Stimulated activated CD8-positive, alpha-beta memory T cell treated with anti-CD3 and anti-CD28 coated beads, Interleukin-12 subunit alpha, Interleukin-12 subunit beta, amount 100 ng/mL, for 24 hours (primary cell): ENCODE measurements at regions not wholly inside any gene's neighbourhood (a gene's known extent, or its start where the extent isn't known, plus 50 kb on each side); places are given as distances from the start of the nearest gene placed in this dataset.
"Not testable (repeated sequence)": the region's sequence is repeated elsewhere in the genome, so short reads cannot be mapped to it uniquely, and the experiment has no call there.

Experiments used
- DNase-seq: peaks from one replicate; pipeline ENCODE4 v3.0.0-alpha.2; 2020; ENCODE audit errors: extremely low read depth

DNA sequence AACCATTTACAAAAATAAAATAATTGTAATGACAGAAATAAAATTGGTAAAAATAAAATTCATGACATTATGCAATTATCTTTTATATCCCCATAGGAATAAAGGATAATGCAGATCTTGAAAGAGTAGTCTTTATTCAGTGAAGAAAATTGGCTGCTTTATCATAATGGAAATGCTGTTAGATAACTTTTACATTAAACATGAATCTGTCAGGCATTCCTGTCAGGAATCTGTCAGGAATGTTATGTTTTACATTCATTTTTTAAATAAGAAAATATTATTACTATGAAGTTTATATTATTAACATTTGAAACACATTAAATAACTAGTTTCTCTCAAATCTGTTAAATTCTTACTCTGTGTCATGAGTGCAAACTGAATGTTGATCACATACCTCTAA lies 1024.7 kb upstream of the TMEFF2 start:
- no peak for DNase-seq

DNA sequence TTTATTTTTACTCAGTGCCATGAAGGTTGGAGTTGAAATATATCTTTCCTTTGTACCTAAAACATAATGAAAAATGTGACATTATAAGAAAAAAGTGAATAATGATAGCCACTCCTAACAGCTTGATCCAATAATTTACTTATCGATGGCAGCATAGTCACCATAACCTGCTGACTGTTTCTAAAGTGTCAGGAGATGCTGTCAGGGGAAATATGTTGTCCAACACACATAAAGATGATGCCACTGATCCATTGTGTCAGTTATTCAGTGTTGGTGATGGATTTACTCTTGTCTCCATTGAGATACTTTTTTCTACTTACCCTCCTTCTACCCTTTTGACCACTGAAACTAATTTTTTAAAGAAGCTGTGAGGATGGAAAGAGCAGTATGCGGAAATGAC lies 1006.9 kb upstream of the TMEFF2 start:
- no peak for DNase-seq

DNA sequence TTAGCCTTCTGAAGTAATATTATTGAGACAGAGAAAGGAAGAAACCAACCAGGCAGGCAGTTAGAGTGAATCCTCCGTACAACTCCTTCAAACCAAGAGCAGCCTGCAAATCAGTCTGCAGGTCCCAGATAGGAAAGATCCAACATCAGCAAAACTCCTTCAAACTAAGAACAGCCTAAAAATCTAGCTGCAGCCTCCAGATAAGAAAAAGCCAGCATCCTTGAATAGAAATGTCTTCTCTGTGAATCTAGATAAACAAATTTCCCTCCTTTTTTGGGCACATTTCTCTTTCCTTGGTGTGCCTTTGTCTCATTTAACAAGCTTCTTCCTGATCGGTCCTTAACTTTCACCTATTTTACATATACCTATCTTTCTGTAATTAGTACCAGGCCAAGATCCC lies 1004.6 kb upstream of the TMEFF2 start:
- no peak for DNase-seq

DNA sequence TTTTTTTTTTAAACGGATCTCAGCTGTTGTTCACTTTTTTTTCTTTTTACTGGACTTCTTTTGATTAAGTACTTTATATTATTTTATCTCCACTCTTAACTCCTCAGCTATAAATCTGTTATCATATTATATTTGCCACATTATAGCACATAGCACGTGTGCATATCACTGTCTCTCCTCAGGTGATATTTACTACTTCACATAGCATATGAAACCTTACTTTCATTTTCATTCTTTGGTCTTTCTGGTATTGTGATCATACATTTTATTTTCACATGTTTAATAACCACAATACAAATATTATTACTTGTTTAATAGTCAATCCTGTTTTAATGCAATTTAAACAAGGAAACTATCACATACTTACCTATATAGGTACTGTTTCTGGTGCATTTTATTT lies 993.1 kb upstream of the TMEFF2 start:
- no peak for DNase-seq

DNA sequence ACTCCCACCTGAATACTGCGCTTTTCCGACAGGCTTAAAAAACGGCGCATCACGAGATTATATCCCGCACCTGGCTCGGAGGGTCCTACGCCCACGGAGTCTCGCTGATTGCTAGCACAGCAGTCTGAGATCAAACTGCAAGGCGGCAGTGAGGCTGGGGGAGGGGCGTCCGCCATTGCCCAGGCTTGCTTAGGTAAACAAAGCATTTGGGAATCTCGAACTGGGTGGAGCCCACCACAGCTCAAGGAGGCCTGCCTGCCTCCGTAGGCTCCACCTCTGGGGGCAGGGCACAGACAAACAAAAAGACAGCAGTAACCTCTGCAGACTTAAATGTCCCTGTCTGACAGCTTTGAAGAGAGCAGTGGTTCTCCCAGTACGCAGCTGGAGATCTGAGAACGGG lies 976.2 kb upstream of the TMEFF2 start:
- not testable (repeated sequence) for DNase-seq

DNA sequence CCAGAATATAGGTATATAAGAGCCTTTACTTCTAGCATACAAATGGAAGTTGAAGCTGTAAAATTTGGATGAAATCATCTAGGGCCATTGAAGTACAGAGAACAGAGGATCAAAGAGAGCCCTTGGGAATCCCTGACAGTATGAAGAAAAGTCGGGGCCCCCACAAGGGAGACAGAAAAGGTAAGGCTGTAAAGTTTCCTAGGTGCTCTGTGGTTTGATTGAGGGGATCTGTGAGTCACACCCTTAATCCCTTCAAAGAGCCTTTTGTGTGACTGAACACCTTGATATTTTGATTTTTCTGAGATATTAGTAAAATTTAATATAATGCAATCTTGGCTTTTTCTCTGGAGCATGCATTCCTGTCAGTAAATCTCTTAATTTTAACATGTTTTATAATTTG lies 961.7 kb upstream of the TMEFF2 start:
- DNase-seq: no peak

DNA sequence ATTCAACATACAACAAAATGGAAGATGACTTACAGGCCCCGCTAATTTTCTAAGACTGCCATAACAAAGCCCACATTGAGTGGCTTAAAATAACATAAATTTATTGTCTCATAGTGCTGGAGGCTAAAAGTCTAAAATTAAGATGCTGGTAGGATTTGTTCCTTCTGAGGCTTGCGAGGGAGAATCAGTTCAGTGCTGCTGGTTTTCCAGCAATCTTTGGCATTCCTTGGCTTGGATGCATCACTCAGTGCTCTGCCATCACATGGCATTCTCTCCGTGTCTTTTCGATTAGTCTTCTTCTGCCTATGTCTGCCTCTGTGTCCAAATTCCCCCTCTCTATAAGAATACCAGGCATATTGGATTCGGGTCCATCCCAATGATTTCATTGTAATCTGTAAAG lies 959.3 kb upstream of the TMEFF2 start:
- DNase-seq: no peak

DNA sequence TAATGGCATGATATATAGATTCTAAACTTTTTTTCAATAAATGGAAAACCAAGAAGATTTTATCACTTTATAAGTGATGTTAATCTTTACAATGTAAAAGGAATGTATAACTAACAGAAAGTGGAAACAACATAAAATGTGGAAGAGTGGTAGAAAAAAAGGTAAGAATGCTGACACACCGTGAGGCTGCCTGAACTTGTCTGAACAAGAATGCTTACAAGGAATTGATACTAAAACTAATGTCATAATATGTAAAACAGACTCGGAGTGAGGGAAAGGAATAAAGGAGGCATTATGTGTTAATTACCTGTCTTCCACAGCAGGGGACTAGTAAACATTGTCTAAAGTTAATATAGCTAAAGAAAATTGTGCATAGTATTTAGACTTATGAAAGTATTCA lies 958.8 kb upstream of the TMEFF2 start:
- DNase-seq: no peak

DNA sequence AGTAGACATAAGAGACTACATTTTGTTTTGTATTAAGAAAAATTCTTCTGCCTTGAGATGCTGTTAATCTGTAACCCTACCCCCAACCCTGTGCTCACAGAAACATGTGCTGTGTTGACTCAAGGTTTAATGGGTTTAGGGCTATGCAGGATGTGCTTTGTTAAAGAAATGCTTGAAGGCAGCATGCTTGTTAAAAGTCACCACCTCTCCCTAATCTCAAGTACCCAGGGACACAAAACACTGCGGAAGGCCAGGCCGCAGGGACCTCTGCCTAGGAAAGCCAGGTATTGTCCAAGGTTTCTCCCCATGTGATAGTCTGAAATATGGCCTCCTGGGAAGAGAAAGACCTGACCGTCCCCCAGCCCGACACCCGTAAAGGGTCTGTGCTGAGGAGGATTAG lies 947.7 kb upstream of the TMEFF2 start:
- not testable (repeated sequence) for DNase-seq

DNA sequence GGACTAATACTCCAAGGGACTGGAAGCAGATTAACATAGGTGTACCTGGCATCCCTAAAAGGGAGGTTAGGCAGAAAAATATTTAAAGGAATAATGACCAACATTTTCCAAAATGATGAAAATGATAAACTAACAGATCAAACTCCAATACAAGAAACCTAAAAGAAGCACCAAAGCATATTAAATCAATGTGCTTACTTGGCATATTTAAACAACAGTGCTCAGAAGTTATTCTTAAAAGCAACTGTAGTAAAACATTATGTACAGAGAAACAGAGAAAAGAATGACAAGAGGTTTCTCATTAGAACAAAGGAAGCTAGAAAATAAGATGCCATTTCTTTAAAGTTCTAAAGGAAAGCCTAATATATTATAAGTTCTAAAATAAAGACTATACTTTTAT lies 947.3 kb upstream of the TMEFF2 start:
- no peak for DNase-seq

DNA sequence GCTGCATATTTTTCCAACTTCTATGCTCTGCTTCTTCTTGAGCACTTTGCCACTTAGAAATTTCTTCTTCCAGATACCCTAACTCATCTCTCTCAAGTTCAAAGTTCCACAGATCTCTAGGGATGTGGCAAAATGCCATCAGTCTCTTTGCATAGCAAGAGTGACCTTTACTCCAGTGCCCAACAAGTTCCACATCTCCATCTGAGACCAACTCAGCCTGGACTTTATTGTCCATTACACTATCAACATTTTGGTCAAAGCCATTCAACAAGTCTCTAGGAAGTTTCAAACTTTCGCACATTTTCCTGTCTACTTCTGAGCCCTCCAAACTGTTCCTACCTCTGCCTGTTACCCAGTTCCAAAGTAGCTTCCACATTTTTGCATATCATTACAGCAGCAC lies 946.2 kb upstream of the TMEFF2 start:
- DNase-seq: not testable (repeated sequence)

DNA sequence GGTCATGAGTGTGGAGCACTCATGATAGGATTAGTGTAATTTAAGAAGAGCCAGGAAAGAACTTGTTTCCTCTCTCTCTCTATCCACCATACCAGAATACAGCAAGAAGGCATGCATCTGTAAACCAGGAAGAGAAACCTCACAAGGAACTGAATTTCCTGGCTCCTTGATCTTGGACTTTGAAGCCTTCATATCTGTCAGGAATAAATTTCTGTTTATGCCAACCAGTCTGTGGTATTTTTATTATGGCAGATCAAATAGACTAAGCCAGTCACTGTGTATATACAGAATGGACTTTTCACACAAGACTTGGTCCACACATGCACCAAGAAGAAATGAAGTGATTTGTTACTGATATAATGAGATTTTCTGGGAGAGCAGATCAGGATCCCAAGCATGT lies 930.1 kb upstream of the TMEFF2 start:
- DNase-seq: no peak

DNA sequence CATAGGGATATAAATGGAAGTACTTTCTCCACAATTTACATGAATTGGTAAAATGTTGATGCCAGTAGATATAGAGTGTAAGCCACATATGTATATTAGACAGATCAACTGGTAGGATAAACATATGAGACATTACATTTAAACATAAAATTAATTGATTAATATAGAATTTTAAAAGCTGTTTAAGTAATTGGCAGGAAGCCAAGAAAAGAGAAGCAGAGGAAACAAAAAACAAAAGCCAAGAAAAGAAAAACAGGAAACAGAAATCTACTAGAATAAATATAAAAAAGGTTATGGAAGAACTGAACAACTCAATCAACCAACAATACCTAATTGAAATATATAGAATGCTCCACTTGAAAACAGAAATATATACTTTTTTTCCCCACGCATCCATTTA lies 920.1 kb upstream of the TMEFF2 start:
- no peak for DNase-seq

DNA sequence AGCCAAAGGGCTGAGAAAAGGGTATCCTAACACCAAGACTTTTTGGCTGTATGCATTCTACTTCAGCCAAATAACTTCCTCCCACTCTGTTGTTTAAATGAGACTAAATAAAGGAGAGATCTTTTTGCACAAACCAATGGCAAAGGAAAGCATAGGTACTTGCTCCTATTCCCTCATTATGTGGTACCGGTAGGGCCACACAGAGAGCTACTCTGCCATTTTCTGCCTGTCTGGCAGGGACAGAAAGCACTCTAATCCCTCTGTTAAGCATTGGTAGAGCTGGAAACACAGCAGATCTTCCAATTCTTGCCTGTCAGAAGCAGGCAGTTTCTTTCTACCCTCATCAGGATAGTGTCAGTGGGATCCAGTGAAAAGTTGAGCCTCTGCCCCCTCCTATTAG lies 918.3 kb upstream of the TMEFF2 start:
- no peak for DNase-seq

DNA sequence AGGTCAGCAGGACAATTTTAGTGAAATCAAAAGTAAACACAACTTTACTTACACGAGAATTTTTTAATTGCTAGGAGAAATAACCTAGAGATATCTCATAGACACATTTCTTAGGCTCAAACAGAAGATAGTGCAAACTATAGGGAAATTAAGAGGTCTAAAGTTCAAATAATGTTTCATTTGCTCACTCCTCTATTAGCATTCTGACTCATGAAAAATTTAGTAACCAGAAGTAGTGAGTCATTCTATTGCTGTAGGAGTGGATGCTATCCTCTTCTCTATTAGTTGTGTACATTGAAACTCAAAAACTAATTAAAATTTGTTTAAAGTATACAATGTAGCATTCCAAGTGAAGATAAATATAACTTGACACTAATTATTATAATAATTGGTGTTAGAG lies 908.3 kb upstream of the TMEFF2 start:
- no peak for DNase-seq

DNA sequence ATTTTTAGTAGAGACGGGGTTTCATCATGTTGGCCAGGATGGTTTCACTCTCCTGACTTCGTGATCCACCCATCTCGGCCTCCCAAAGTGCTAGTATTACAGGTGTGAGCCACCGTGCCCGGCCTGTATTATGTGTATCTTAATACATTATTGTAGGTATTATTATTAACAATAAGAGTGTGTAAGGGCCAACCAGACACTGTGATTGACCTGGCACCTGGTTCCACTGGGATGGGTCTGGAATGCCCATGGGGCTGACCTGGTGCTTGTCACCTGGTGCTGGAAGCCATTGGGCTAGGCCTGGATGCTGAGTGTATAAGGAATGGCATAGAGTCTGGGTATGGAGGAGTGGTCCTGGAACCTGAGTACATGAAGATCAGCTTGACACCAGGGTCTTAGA lies 906.9 kb upstream of the TMEFF2 start:
- DNase-seq: no peak

DNA sequence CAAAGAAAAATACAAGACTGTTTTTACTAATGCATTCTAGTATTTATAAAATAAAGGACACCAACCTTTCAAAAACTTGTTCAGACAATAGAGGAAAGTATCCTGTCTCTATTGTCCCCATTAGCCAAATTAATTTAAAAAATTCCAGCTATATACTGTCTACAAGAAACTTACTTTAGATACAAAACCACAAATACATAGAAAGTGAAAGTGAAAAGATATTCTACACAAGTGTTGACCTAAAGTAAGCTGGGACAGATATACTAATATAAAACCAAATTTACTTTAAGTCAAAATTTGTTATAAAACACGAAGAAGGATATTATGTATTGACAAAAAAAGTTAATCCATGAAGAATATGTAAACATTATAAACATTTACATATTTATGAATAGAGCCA lies 893.3 kb upstream of the TMEFF2 start:
- no peak for DNase-seq

DNA sequence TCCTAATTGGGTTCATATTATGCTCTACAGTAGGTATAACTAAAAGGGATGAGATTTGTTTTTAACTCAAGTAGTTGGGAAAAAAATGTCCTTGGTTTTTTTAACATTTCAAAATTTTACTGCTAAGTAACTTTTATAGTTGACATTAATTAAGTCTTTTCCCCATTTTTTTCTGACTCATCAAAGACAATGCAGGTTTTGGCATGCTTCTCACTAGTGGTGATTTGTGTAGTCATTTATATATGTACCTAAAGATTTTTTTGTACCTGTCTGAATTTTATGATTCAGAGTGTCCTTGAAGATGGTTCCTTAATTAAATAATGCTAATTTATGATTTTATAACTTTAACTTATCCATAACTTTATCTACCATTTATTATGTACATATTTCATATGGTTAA lies 882.3 kb upstream of the TMEFF2 start:
- DNase-seq: no peak

DNA sequence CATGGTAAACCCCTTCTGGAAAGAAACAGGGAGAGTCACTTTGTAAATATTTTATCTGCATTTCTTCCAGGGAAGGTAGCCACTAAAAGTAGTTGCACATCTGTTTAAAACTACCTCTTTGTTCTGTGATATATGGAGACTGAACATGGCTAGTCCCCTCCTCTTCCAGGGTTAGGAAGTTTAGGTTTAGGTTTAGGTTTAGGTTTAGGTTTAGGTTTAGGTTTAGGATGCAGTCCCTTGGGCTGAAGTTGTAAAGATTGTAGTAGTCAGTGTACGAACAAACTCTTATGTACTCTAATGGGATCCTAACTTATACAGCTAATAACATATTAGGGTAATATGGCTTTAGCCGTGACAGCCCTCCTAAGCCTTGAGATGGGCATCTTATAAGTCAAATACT lies 880.2 kb upstream of the TMEFF2 start:
- DNase-seq: no peak

DNA sequence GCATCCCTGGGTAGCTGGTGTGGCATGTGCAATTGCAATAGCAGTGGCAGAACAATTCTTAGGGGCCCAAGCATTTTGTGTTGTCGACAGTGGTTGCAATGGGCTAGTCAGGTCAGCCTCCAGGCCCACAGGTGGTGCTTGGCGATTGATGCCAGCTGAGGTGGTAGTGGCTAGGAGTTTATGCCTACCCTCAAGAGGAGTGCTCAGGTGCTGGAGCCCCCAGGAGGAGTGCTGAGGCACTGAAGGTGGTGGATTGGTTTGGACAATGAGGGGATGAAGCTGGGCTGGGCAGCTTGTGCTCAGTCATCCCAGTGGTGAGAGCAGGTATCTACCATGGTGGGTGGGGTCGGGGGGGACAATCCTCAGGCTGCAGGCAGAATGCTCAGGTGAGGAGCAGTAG lies 877.9 kb upstream of the TMEFF2 start:
- no peak for DNase-seq

DNA sequence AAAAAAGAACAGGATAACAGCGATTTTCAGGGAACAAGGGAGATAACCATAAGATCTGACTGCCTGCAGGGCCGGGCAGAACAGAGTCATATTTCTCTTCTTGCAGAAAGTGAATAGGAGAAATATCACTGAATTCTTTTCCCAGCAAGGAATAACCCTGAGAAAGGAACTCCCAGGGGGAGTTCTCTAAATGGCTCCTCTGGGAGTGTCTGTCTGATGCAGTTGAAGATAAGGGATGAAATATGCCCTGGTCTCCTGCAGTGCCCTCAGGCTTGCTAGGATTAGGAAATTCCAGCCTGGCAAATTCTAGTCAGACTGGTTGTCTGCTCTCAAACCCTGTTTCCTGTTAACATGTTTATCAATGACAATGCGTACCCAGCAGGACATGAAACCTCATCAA lies 830.8 kb upstream of the TMEFF2 start:
- not testable (repeated sequence) for DNase-seq

DNA sequence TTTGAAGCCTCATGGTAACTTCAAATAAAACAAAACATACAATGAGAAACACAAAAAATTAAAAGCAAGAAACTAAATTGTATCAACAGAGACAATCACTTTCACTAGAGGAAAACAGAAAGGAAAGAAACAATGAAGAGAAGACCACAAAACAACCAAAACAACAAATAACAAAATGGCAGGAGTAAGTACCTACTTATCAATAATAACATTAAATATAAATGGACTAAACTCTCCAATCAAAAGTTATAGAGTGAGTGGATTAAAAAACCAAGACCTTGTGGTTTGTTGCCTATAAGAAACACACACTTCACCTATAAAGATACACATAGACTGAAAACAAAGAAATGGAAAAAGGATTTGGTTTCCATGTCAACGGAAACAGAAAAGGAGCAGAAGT lies 830.1 kb upstream of the TMEFF2 start:
- DNase-seq: no peak

DNA sequence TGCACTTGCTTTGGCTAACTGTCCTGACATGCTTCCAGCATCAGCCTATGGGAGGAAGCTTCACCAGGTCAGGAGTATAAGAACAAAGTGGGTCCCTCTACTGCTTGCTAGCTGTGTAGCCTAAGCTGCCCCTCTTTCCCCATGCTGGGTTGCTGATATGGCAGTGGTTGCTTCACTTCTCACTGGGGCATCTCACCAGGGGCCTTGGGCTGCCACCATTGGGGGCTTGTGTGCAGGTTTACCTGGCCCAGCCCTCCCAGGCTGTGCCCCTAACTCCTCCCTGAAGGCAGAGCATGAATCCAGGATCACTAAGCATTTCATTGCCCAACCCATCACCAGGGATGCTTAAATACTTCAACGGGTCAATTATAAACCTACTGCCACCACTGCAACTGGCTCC lies 817.1 kb upstream of the TMEFF2 start:
- no peak for DNase-seq

DNA sequence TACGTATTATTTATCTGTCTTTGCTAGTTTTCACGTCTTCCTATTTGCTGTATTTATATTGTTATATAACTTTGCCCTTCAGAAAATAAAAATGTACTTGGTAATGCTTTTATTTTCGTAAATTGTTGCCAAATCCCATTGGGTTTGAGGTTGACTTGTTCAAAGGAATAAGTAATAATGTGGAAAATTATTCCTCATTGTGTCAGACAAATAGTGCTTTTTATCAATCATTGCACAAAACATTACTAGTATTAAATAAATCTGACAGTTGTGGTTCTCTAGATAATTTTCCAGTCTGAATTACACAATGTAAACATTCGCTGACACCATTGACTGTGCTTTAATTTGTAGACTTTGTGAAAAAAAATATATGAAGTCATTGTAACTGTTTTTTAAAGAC lies 798.3 kb upstream of the TMEFF2 start:
- no peak for DNase-seq

DNA sequence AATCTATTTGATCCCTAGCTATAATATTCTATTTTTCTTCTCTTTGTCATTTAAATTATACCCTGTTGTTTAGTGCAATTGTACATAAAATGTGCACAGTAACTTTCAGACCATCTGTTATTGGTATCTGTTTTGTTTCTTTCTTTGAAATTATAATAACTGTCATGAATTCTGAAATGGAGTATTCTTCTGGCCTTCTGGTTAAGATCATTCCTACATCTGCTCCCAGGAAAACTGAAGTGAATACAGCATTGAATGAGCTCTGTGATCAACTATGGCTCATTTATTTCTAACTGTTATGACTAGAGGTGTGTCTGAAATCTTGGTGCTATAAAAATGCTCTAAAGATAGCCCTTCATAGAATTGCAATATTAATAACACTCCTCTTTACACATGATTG lies 788.4 kb upstream of the TMEFF2 start:
- DNase-seq: no peak
